HUES64 (cell line): ENCODE measurements at regions not wholly inside any gene's neighbourhood (a gene's known extent, or its start where the extent isn't known, plus 50 kb on each side); places are given as distances from the start of the nearest gene placed in this dataset.

Experiments used
- H3K27ac ChIP-seq: 2 replicates; pipeline ENCODE4 v1.7.0; 2013; ENCODE audit warnings: low read depth, low read length, inconsistent platforms
- H3K27me3 ChIP-seq: 2 replicates; pipeline ENCODE4 v1.6.1; 2013; ENCODE audit warnings: mild to moderate bottlenecking, low read length; ENCODE audit not compliant: insufficient read depth
- H3K36me3 ChIP-seq: 2 replicates; pipeline ENCODE4 v1.6.1; 2013; ENCODE audit warnings: mild to moderate bottlenecking, low read length; ENCODE audit not compliant: insufficient read depth
- H3K4me1 ChIP-seq: 2 replicates; pipeline ENCODE4 v1.6.1; 2013; ENCODE audit warnings: mild to moderate bottlenecking, low read length, moderate library complexity; ENCODE audit not compliant: insufficient read depth
- H3K4me3 ChIP-seq: 2 replicates; pipeline ENCODE4 v1.5.1; 2013; ENCODE audit warnings: mild to moderate bottlenecking, low read length, moderate library complexity
- H3K9ac ChIP-seq: 2 replicates; pipeline ENCODE4 v1.6.1; 2013; ENCODE audit warnings: mild to moderate bottlenecking, low read depth, low read length
- H3K9me3 ChIP-seq: 2 replicates; pipeline ENCODE4 v1.6.1; 2013; ENCODE audit warnings: low read depth, low read length; ENCODE audit not compliant: insufficient read depth
- WGBS: fragments of 150-250, 120-280 bp; methylation state at CpG from one replicate; pipeline ENCODE4 v1.1.7; 2013; ENCODE audit warnings: missing lambda C conversion rate; 5-methylcytosine and 5-hydroxymethylcytosine counted together

GRCh38 chr21:16013570-16013969 lies 283.8 kb downstream of the USP25 start:
- H3K27ac ChIP-seq = no peak overlapping the region
- H3K9me3 ChIP-seq = no peaks in the 10 kb centered on the region
- H3K4me3 ChIP-seq = no peak overlapping the region
- no peak overlapping the region for H3K9ac ChIP-seq
- 80% methylated on average over 2 of the region's 2 CpGs for WGBS
- no peaks in the 10 kb centered on the region for H3K27me3 ChIP-seq
- no peaks in the 10 kb centered on the region for H3K36me3 ChIP-seq
- no peaks in the 10 kb centered on the region for H3K4me1 ChIP-seq

- Histone ChIP-seq H3K27me3 (no peaks in the 10 kb centered on the region), H3K9me3 (no peaks in the 10 kb centered on the region), H3K27ac (no peak overlapping the region), H3K9ac (no peak overlapping the region), H3K4me1 (no peaks in the 10 kb centered on the region), H3K36me3 (no peaks in the 10 kb centered on the region), H3K4me3 (no peak overlapping the region)
- WGBS = no CpG with 5 or more reads among the region's 2 CpGs
Measured at GRCh38 chr21:16020878-16021277, 291.1 kb downstream of the USP25 start.

- Histone ChIP-seq H3K4me3 (no peak overlapping the region), H3K36me3 (no peaks in the 10 kb centered on the region), H3K9me3 (no peaks in the 10 kb centered on the region), H3K27me3 (no peaks in the 10 kb centered on the region), H3K27ac (no peak overlapping the region), H3K4me1 (no peaks in the 10 kb centered on the region), H3K9ac (no peak overlapping the region)
- 89% methylated on average over 4 of the region's 4 CpGs for WGBS
Measured at GRCh38 chr21:16022116-16022515, 292.3 kb downstream of the USP25 start.

DNA sequence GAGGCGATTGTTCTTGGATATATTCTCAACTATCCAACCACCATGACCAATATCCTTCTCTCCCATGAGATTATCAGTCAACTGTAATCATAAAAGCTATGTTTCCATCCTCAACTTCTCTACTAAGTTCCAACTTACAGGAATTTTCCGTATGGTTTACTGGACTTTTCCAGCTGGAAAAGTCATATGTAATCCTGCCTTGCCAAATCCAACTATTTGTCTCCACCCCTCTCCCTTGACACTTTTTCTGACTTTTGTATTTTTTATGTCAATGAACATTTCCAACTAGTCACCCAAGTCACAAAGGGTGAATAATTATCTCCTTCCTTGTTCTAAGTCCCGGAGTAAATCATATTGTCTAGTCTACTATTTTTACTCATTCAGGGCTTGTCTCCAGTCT lies 293.1 kb downstream of the USP25 start:
- Histone ChIP-seq H3K4me1 (no peaks in the 10 kb centered on the region), H3K27me3 (no peaks in the 10 kb centered on the region), H3K36me3 (no peaks in the 10 kb centered on the region), H3K9me3 (no peaks in the 10 kb centered on the region), H3K27ac (no peak overlapping the region), H3K4me3 (no peak overlapping the region), H3K9ac (no peak overlapping the region)
- WGBS = 95% methylated on average over 3 of the region's 3 CpGs

DNA sequence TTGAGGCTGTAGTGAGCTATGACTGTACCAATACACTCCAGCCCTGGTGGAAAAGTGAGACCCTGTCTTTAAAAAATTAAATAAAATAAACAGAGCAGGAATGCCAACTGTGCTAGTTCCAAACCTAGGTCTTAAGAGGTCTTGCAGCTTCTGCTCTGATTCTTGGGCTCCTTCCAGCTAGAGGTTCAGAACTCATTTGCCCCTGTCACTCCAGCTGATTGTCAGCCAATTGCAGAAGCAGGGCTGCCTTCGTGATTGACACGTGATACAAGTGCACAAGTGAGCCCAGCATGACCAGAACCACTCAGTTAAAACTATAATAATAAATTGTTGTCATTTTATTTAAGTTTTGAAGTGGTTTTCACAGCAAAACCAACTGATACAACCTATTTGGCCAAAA lies 298.4 kb downstream of the USP25 start:
- no peaks in the 10 kb centered on the region for H3K27me3 ChIP-seq
- no peaks in the 10 kb centered on the region for H3K4me1 ChIP-seq
- H3K27ac ChIP-seq = no peak overlapping the region
- 94% methylated on average over 2 of the region's 2 CpGs for WGBS
- H3K9me3 ChIP-seq = no peaks in the 10 kb centered on the region
- no peak overlapping the region for H3K9ac ChIP-seq
- H3K4me3 ChIP-seq = no peak overlapping the region
- H3K36me3 ChIP-seq = no peaks in the 10 kb centered on the region

DNA sequence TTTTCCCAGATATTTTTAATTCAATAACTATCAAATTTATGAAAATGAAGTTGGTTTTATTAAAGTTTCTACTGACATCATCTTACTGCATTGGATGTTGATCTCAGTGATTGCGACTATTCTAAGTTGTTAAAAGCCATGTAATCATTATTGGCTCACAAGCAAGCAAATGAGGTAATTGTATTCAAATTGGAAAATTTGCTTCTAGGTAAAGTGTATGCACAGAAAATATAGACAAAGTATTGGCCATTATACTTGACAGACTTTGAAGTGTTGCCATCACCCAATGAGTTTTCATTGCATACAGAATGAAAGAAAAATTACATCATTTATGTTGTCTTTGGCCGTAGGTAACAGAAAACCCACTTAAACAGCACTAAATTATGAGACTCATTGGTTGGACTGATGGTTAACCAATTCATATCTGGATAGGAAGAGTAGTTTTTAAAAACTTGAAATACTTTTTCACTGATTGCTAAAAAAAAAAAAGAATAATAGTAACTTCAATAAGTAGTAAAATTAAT lies 299.2 kb downstream of the USP25 start:
- no peaks in the 10 kb centered on the region for H3K4me1 ChIP-seq
- H3K36me3 ChIP-seq = no peaks in the 10 kb centered on the region
- no peak overlapping the region for H3K4me3 ChIP-seq
- WGBS = 93% methylated on average over 1 of the region's 2 CpGs
- no peaks in the 10 kb centered on the region for H3K9me3 ChIP-seq
- H3K27me3 ChIP-seq = no peaks in the 10 kb centered on the region
- no peak overlapping the region for H3K9ac ChIP-seq
- no peak overlapping the region for H3K27ac ChIP-seq

DNA sequence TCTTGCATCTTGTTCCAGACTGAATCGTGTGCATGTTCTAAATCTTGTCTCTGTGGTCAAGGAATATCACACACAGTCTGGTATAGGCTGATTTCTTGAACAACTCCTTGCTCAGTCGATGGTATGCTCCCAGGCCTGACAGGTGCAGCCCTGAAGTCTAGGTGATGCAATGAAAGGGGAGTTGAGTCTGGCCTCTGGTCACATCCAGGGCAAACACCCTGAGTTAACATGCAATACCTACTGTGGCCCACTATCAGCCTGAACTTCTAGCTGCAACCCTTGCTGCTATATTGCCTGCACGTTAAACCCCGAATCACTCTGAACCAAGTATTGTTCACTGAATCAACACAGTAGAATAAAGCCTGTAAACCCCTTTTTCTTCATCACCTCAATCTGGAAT lies 303.4 kb downstream of the USP25 start:
- no peak overlapping the region for H3K4me3 ChIP-seq
- H3K9me3 ChIP-seq = no peaks in the 10 kb centered on the region
- H3K27ac ChIP-seq = no peak overlapping the region
- H3K4me1 ChIP-seq = 0 out of 2 replicates have a peak, but pooled peaks cover 5% of the 10 kb centered on the region
- WGBS = 96% methylated on average over 4 of the region's 4 CpGs
- H3K9ac ChIP-seq = no peak overlapping the region
- no peaks in the 10 kb centered on the region for H3K27me3 ChIP-seq
- no peaks in the 10 kb centered on the region for H3K36me3 ChIP-seq

GRCh38 chr21:16034446-16035190 lies 304.8 kb downstream of the USP25 start:
- 0 out of 2 replicates have a peak, but pooled peaks cover 5% of the 10 kb centered on the region for H3K4me1 ChIP-seq
- H3K4me3 ChIP-seq = no peak overlapping the region
- no peak overlapping the region for H3K9ac ChIP-seq
- H3K9me3 ChIP-seq = no peaks in the 10 kb centered on the region
- WGBS = no CpG with 5 or more reads among the region's 1 CpG
- no peak overlapping the region for H3K27ac ChIP-seq
- H3K27me3 ChIP-seq = no peaks in the 10 kb centered on the region
- H3K36me3 ChIP-seq = no peaks in the 10 kb centered on the region

DNA sequence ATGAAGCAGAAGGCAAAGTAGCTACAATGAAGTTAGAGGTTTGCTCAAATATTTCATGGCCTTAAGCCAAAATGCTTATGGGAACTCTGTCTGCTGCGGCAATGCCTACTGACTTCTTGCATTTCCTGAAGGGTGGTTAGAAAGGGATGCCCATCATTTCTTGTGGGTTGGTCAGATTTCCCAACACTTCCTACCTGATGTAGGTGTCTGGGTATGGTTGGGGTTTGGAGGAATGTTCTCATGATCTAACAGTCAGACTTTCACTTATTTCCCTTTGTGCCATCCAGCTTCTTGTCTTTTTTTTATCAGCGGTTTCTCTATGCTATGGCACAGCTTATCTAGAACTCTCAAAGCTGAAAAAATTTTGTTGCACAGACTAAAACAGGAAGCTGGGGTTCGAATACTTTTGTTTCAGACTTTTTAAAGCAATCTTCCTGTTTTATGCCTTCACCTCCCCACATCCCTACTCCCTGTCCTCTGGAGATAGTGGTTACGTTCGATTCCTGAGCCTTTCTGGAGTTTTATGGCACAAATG lies 307.7 kb downstream of the USP25 start:
- WGBS = 94% methylated on average over 5 of the region's 5 CpGs
- Histone ChIP-seq H3K27ac (no peak overlapping the region), H3K9me3 (no peaks in the 10 kb centered on the region)

DNA sequence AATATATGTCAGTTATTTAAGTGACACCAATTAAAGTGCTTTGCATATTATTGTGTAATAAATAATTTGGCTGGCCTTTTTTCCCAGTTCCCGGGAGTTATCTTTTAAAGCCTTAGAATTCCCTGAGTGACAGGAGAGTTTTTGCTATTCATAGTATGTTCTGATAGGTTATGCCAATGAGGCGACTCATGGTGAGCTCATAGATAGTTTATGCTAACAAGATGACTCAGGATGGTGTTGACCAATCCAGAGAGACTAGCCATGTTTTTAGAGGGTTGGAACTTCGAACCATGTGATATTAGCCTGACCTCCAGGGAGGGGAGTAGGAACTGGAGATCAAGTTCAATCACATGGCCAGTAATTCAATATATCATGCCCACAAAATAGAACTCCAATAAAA lies 310.8 kb downstream of the USP25 start:
- Histone ChIP-seq H3K9ac (no peak overlapping the region), H3K36me3 (no peaks in the 10 kb centered on the region), H3K4me1 (no peaks in the 10 kb centered on the region), H3K27me3 (no peaks in the 10 kb centered on the region), H3K4me3 (no peak overlapping the region), H3K9me3 (no peaks in the 10 kb centered on the region), H3K27ac (no peak overlapping the region)
- WGBS = 90% methylated on average over 3 of the region's 3 CpGs

More for the DNA sequence above, 307.7 kb downstream of the USP25 start:
- Histone ChIP-seq H3K9ac (no peak overlapping the region), H3K4me1 (0 out of 2 replicates have a peak, but pooled peaks cover 5% of the 10 kb centered on the region), H3K27me3 (no peaks in the 10 kb centered on the region), H3K4me3 (no peak overlapping the region), H3K36me3 (no peaks in the 10 kb centered on the region)

- no peak overlapping the region for H3K9ac ChIP-seq
- no peaks in the 10 kb centered on the region for H3K4me1 ChIP-seq
- no peaks in the 10 kb centered on the region for H3K27me3 ChIP-seq
- H3K36me3 ChIP-seq = no peaks in the 10 kb centered on the region
- no peak overlapping the region for H3K27ac ChIP-seq
- H3K9me3 ChIP-seq = no peaks in the 10 kb centered on the region
- H3K4me3 ChIP-seq = no peak overlapping the region
Measured at GRCh38 chr21:16044676-16045075, 314.9 kb downstream of the USP25 start.
